GM19438 (cell line): ENCODE measurements at regions not wholly inside any gene's neighbourhood (a gene's known extent, or its start where the extent isn't known, plus 50 kb on each side); places are given as distances from the start of the nearest gene placed in this dataset.
"Not testable (repeated sequence)": the region's sequence is repeated elsewhere in the genome, so short reads cannot be mapped to it uniquely, and the experiment has no call there.

ENCODE experiments used
- ATAC-seq: cut with Tn5 transposase; IDR thresholded peaks from one replicate; pipeline ENCODE4 v1.9.1; 2021; ENCODE audit warnings: low read depth; ENCODE audit not compliant: unreplicated experiment

- no peak for ATAC-seq
Observed at GRCh38 chrX:52585892-52586291, 68.8 kb downstream of the SSX7 start.

- no peak for ATAC-seq
Observed at GRCh38 chrX:52577464-52578173, 60.8 kb upstream of the XAGE1B start.

GRCh38 chrX:52576946-52577345 lies 60.1 kb upstream of the XAGE1B start:
- ATAC-seq = no peak

- no peak for ATAC-seq
Observed at GRCh38 chrX:52576474-52576873, 59.6 kb upstream of the XAGE1B start.

GRCh38 chrX:52574416-52575275 lies 57.8 kb upstream of the XAGE1B start:
- peak; percentile 68 for ATAC-seq

- ATAC-seq = not testable (repeated sequence)
Observed at GRCh38 chrX:52568146-52568545, 51.3 kb upstream of the XAGE1B start.
